Heart left ventricle (tissue), 16 donors: ENCODE measurements at regions not wholly inside any gene's neighbourhood (a gene's known extent, or its start where the extent isn't known, plus 50 kb on each side); places are given as distances from the start of the nearest gene placed in this dataset.
A peak's percentile ranks its signal among the peaks of the same experiment; 100 is the strongest.
"Not testable (repeated sequence)": the region's sequence is repeated elsewhere in the genome, so short reads cannot be mapped to it uniquely, and the experiment has no call there.

Experiments
- ATAC-seq, 4 donors: fragments of 200-7000 bp; cut with Tn5 transposase; one replicate each; pipeline ENCODE4 v1.9.1; 2020 to 2022; ENCODE audit warnings: moderate library complexity in 4 of 4, mild to moderate bottlenecking in 3 of 4, moderate number of reproducible peaks in 1 of 4
- DNase-seq, 5 donors: peaks; one replicate each; pipeline ENCODE4 v3.0.0-alpha.2; 2020
- H3K27ac ChIP-seq, 12 donors: fragments of 200-600 bp; sonication (generic) in 4 of 12; one replicate each; pipeline versions ENCODE4 v1.5.0 to v1.8.0; 2016 to 2022; ENCODE audit warnings: mild to moderate bottlenecking in 2 of 12
- H3K27me3 ChIP-seq, 9 donors: fragments of 200-600 bp; sonication (generic) in 2 of 9; one replicate each; pipeline versions ENCODE4 v1.5.1 to v1.8.0; 2016 to 2022; ENCODE audit warnings: mild to moderate bottlenecking in 3 of 9
- H3K36me3 ChIP-seq, 9 donors: fragments of 200-600 bp; sonication (generic) in 2 of 9; one replicate each; pipeline versions ENCODE4 v1.5.0 to v1.8.0; 2018 to 2022; ENCODE audit warnings: mild to moderate bottlenecking in 2 of 9
- H3K4me1 ChIP-seq, 12 donors: fragments of 200-600 bp; sonication (generic) in 4 of 12; one replicate each; pipeline versions ENCODE4 v1.5.0 to v1.8.0; 2016 to 2022; ENCODE audit warnings: mild to moderate bottlenecking in 3 of 12
- H3K4me3 ChIP-seq, 12 donors: fragments of 200-600 bp; sonication (generic) in 4 of 12; one replicate each; pipeline versions ENCODE4 v1.5.0 to v1.8.0; 2017 to 2022; ENCODE audit warnings: mild to moderate bottlenecking in 9 of 12, moderate library complexity in 4 of 12
- H3K9me3 ChIP-seq, 12 donors: fragments of 200-600 bp; sonication (generic) in 4 of 12; one replicate each; pipeline versions ENCODE4 v1.5.0 to v1.8.0; 2016 to 2022; ENCODE audit warnings: mild to moderate bottlenecking in 1 of 12
- POLR2A ChIP-seq, 2 donors: fragments of 450-650 bp; IDR thresholded peaks; one replicate each; pipeline ENCODE4 v1.6.1; 2017; ENCODE audit warnings: antibody characterized with exemption in 2 of 2, mild to moderate bottlenecking in 2 of 2, moderate library complexity in 2 of 2
- WGBS, 4 donors: extraction: QIAGEN DNeasy Blood & Tissue Kit in 2 of 4; methylation state at CpG; one replicate each; pipeline versions ENCODE4 v1.1.5 to v1.1.7; 2013 to 2018; 5-methylcytosine and 5-hydroxymethylcytosine counted together
- intact Hi-C, 10 donors: fragments of 100-400 bp; cut with DNase I; formaldehyde crosslinking; loops; one replicate each; pipeline versions ENCODE4 v1.11.1 to v1.14.2; 2022
- TF ChIP-seq, protein P1 (sequence below), 12 donors: fragments of 200-600 bp; sonication (generic) in 4 of 12; IDR thresholded peaks; one replicate each; pipeline versions ENCODE4 v1.5.0 to v1.8.0; 2018 to 2022; ENCODE audit warnings: antibody characterized with exemption in 12 of 12, mild to moderate bottlenecking in 5 of 12
- donor health status: ischemic (EF 13 %, LVEDD 7.1; RV severe dilation, severe dysfunction).
- donor health status: healthy with polysubstance abuse.
- donor health status: DM: no; HTN: yes; CAD: no.
- donor health status: DM: no; HTN: no; CAD: no.
- donor health status: ischemic (EF 25% LVEDD 6.9; RV normal size, moderate dysfunction).
- donor health status: ischemic (EF 25% LVEDD 5.7; RV mildly dilated, moderate dysfunction).
- donor health status: healthy.
- donor health status: DM: yes; HTN: yes; CAD: no.
- donor health status: ischemic (EF 35%, LVEDD 5.7; RV mildly dilated, moderate dysfunction).
- donor health status: nonischemic (EF 11% LVEDD 7.7; RV severe dilation, severe dysfunction).
- donor health status: DM: yes; HTN: yes; CAD: no.
- donor health status: PGD.
- donor health status: ischemic (EF 29% LVEDD 5.4; RV normal size, mild dysfunction).
- donor health status: nonischemic (EF 23%, LVEDD 6.1; RV moderate dilation, normal function).

- H3K27me3 ChIP-seq = no peaks in the 10 kb centered on the region
- no peak for TF ChIP-seq POLR2A (IDR thresholded peaks at IDR 0.05)
- TF ChIP-seq, protein P1, sequence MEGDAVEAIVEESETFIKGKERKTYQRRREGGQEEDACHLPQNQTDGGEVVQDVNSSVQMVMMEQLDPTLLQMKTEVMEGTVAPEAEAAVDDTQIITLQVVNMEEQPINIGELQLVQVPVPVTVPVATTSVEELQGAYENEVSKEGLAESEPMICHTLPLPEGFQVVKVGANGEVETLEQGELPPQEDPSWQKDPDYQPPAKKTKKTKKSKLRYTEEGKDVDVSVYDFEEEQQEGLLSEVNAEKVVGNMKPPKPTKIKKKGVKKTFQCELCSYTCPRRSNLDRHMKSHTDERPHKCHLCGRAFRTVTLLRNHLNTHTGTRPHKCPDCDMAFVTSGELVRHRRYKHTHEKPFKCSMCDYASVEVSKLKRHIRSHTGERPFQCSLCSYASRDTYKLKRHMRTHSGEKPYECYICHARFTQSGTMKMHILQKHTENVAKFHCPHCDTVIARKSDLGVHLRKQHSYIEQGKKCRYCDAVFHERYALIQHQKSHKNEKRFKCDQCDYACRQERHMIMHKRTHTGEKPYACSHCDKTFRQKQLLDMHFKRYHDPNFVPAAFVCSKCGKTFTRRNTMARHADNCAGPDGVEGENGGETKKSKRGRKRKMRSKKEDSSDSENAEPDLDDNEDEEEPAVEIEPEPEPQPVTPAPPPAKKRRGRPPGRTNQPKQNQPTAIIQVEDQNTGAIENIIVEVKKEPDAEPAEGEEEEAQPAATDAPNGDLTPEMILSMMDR (IDR thresholded peaks at IDR 0.05) = no peak
- peaks cover 0 to 14% (median 0%) of the 10 kb centered on the region in 12 donors for H3K9me3 ChIP-seq
- no peak overlapping the region for H3K27ac ChIP-seq
- DNase-seq = no peak
- no peak for ATAC-seq
- no peaks in the 10 kb centered on the region for H3K36me3 ChIP-seq
- intact Hi-C loops = no loop called here
- no peak overlapping the region for H3K4me3 ChIP-seq
- H3K4me1 ChIP-seq = no peaks in the 10 kb centered on the region
These were observed 650.5 kb upstream of the ZNF385D start for GRCh38 chr3:22401499-22401898.

DNA sequence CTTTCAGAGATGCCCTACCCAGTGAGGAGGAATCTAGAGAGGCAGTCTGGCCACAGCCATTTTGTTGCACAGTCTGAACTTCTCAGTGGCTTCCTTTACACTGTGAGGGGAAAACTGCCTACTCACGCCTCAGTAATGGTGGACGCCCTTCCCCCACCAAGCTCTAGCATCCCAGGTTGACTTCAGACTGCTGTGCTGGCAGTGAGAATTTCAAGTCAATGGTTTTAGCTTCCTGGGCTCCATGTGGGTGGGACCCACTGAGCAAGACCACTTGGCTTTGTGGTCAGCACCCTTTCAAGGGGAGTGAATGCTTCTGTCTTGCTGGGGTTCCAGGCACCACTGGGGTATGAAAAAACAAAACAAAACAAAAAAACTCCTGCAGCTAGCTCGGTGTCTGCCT is 663.2 kb upstream of the ZNF385D start:
- H3K36me3 ChIP-seq = no peaks in the 10 kb centered on the region
- TF ChIP-seq, protein P1 (IDR thresholded peaks at IDR 0.05) = no peak
- no peak for TF ChIP-seq POLR2A (IDR thresholded peaks at IDR 0.05)
- ATAC-seq (no peak), DNase-seq (no peak)
- no peaks in the 10 kb centered on the region for H3K27me3 ChIP-seq
- intact Hi-C loops = no loop called here
- H3K27ac ChIP-seq = no peak overlapping the region
- WGBS, 4 donors = 48 to 74% (median 60%) methylated on average over 3 of the region's 3 CpGs
- H3K9me3 ChIP-seq = peaks cover 0 to 7% (median 0%) of the 10 kb centered on the region in 12 donors
- no peaks in the 10 kb centered on the region for H3K4me1 ChIP-seq
- H3K4me3 ChIP-seq = no peak overlapping the region

DNA sequence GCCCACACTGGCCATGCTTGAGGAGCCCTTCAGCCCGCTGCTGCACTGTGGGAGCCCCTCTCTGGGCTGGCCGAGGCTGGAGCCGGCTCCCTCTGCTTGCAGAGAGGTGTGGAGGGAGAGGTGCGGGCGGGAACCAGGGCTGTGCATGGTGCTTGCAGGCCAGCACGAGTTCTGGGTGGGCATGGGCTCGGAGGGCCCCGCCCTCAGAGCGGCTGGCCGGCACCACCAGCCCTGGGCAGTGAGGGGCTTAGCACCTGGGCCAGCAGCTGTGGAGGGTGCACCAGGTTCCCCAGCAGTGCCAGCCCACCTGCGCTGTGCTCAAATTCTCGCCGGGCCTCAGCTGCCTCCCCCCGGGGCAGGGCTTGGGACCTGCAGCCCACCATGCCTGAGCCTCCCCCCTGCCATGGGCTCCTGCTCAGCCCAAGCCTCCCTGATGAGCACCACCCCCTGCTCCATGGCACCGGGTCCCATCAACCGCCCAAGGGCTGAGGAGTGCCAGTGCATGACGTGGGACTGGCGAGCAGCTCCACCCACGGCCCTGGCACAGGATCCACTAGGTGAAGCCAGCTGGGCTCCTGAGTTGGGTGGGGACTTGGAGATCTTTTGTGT is 665.9 kb upstream of the ZNF385D start:
- peak in 1 of 5 donors; percentile 55 for DNase-seq
- H3K27ac ChIP-seq, ATAC-seq, H3K9me3 ChIP-seq, intact Hi-C loops, H3K4me1 ChIP-seq, H3K36me3 ChIP-seq, H3K4me3 ChIP-seq, H3K27me3 ChIP-seq: not testable (repeated sequence)
- WGBS, 4 donors = 76 to 86% (median 79%) methylated on average over 15 to 19 of the region's 19 CpGs

DNA sequence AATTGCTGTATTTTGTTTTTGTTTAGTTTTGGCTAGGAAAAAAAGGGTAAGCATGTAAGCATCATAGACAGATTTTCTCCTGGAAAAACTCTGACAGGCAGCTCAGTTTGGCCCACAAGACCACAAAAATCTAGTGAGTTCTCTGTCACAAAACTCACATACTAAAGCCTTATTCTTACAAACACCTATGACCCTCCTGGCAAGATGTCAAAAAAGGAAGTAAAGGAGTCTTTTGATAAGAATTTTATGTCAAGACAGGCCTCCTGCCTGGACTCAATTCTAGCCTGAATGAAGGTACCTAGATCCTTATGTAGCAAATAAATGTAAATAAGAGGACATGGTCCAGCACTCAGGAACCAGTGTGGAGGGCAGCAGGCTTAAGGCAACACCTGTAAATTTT is 668.3 kb upstream of the ZNF385D start:
- TF ChIP-seq POLR2A (IDR thresholded peaks at IDR 0.05) = no peak
- TF ChIP-seq, protein P1 (IDR thresholded peaks at IDR 0.05) = no peak
- Histone ChIP-seq H3K27me3 (no peaks in the 10 kb centered on the region), H3K27ac (no peak overlapping the region), H3K36me3 (no peaks in the 10 kb centered on the region), H3K9me3 (peaks cover 0 to 7% (median 0%) of the 10 kb centered on the region in 12 donors), H3K4me3 (no peak overlapping the region), H3K4me1 (no peaks in the 10 kb centered on the region)
- intact Hi-C loops = no loop called here
- no peak for ATAC-seq
- no peak for DNase-seq

- intact Hi-C loops = no loop called here
- Histone ChIP-seq H3K36me3 (no peaks in the 10 kb centered on the region), H3K4me1 (no peaks in the 10 kb centered on the region), H3K27ac (no peak overlapping the region), H3K4me3 (no peak overlapping the region), H3K27me3 (no peaks in the 10 kb centered on the region), H3K9me3 (peaks cover 0 to 6% (median 0%) of the 10 kb centered on the region in 12 donors)
- WGBS, 4 donors = 61 to 72% (median 70%) methylated on average over 4 of the region's 4 CpGs
- ATAC-seq (no peak), DNase-seq (no peak)
- no peak for TF ChIP-seq POLR2A (IDR thresholded peaks at IDR 0.05)
- TF ChIP-seq, protein P1 (IDR thresholded peaks at IDR 0.05) = no peak
These were observed 670.6 kb upstream of the ZNF385D start for GRCh38 chr3:22421589-22421988.
